ENCODE measurements at regions not wholly inside any gene's neighbourhood (a gene's known extent, or its start where the extent isn't known, plus 50 kb on each side); places are given as distances from the start of the nearest gene placed in this dataset.
"Not testable (repeated sequence)": the region's sequence is repeated elsewhere in the genome, so short reads cannot be mapped to it uniquely, and the experiment has no call there.

GRCh38 chr14:106309423-106309822, 783.0 kb downstream of the TMEM121 start:
- no peak for DNase-seq

- DNase-seq, result no peak
Observed at GRCh38 chr14:106315436-106315835, 789.1 kb downstream of the TMEM121 start.

- no peak for DNase-seq
Observed at GRCh38 chr14:106317593-106317992, 791.2 kb downstream of the TMEM121 start.

- no peak for DNase-seq
Observed at GRCh38 chr14:106318700-106319099, 792.3 kb downstream of the TMEM121 start.

GRCh38 chr14:106323970-106324369, 797.6 kb downstream of the TMEM121 start:
- DNase-seq, result not testable (repeated sequence)

GRCh38 chr14:106327234-106327633, 800.9 kb downstream of the TMEM121 start:
- DNase-seq, result no peak

GRCh38 chr14:106327702-106328353, 801.4 kb downstream of the TMEM121 start:
- not testable (repeated sequence) for DNase-seq

- not testable (repeated sequence) for DNase-seq
Observed at GRCh38 chr14:106329243-106329642, 802.9 kb downstream of the TMEM121 start.

GRCh38 chr14:106329987-106330774, 803.8 kb downstream of the TMEM121 start:
- DNase-seq, result not testable (repeated sequence)

GRCh38 chr14:106334428-106335109, 808.2 kb downstream of the TMEM121 start:
- not testable (repeated sequence) for DNase-seq

GRCh38 chr14:106335110-106335429, 808.7 kb downstream of the TMEM121 start:
- not testable (repeated sequence) for DNase-seq

GRCh38 chr14:106338775-106339174, 812.4 kb downstream of the TMEM121 start:
- not testable (repeated sequence) for DNase-seq

GRCh38 chr14:106340658-106341057, 814.3 kb downstream of the TMEM121 start:
- DNase-seq, result not testable (repeated sequence)

- not testable (repeated sequence) for DNase-seq
Observed at GRCh38 chr14:106341161-106341560, 814.8 kb downstream of the TMEM121 start.

GRCh38 chr14:106343626-106344025, 817.2 kb downstream of the TMEM121 start:
- DNase-seq, result no peak

GRCh38 chr14:106344065-106344614, 817.8 kb downstream of the TMEM121 start:
- not testable (repeated sequence) for DNase-seq

GRCh38 chr14:106344791-106345479, 818.6 kb downstream of the TMEM121 start:
- DNase-seq, result not testable (repeated sequence)

GRCh38 chr14:106346084-106346483, 819.7 kb downstream of the TMEM121 start:
- no peak for DNase-seq

- DNase-seq, result no peak
Observed at GRCh38 chr14:106346534-106347290, 820.3 kb downstream of the TMEM121 start.

GRCh38 chr14:106347291-106347778, 821.0 kb downstream of the TMEM121 start:
- DNase-seq, result no peak

GRCh38 chr14:106347890-106348755, 821.7 kb downstream of the TMEM121 start:
- no peak for DNase-seq
